ENCODE measurements at regions not wholly inside any gene's neighbourhood (a gene's known extent, or its start where the extent isn't known, plus 50 kb on each side); places are given as distances from the start of the nearest gene placed in this dataset.

DNA sequence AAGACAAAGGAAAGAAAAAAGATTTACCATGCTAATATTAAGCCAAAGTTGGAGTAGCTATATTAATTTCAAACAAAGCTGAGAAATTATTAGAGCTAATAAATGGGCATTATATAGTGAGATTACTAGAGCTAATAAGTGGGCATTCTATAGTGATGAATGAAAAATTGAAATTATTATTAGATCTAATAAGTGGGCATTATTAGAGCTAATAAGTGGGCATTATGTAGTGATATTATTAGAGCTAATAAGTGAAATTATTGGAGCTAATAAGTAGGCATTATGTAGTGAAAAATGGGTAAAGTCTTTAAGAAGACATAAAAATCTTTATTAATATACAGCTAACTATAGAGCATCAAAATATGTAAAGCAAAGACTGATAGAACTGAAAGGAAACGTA is 745.7 kb downstream of the TRIB2 start:
- TF ChIP-seq, protein P1, sequence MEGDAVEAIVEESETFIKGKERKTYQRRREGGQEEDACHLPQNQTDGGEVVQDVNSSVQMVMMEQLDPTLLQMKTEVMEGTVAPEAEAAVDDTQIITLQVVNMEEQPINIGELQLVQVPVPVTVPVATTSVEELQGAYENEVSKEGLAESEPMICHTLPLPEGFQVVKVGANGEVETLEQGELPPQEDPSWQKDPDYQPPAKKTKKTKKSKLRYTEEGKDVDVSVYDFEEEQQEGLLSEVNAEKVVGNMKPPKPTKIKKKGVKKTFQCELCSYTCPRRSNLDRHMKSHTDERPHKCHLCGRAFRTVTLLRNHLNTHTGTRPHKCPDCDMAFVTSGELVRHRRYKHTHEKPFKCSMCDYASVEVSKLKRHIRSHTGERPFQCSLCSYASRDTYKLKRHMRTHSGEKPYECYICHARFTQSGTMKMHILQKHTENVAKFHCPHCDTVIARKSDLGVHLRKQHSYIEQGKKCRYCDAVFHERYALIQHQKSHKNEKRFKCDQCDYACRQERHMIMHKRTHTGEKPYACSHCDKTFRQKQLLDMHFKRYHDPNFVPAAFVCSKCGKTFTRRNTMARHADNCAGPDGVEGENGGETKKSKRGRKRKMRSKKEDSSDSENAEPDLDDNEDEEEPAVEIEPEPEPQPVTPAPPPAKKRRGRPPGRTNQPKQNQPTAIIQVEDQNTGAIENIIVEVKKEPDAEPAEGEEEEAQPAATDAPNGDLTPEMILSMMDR (IDR thresholded peaks at IDR 0.05), result no peak
- TF ChIP-seq POLR2A (IDR thresholded peaks at IDR 0.05), result no peak

All from body of pancreas (tissue), 4 donors.